B cell (primary cell): ENCODE measurements at regions not wholly inside any gene's neighbourhood (a gene's known extent, or its start where the extent isn't known, plus 50 kb on each side); places are given as distances from the start of the nearest gene placed in this dataset.

ENCODE experiments used
- CTCF ChIP-seq: fragments of 200-600 bp; IDR thresholded peaks from one replicate; pipeline ENCODE4 v1.8.0; 2022; ENCODE audit warnings: antibody characterized with exemption, mild to moderate bottlenecking
- EZH2 ChIP-seq: IDR thresholded peaks from 2 replicates; pipeline ENCODE4 v1.6.1; 2012; ENCODE audit warnings: borderline replicate concordance, low read depth, mild to moderate bottlenecking, moderate library complexity, low read length; ENCODE audit not compliant: insufficient read depth, poor library complexity, severe bottlenecking

GRCh38 chr7:123259759-123260158, 60.0 kb upstream of the SLC13A1 start:
- TF ChIP-seq EZH2 (no peak), CTCF (no peak)
